Mesodermal cell (in vitro differentiated cells): ENCODE measurements at regions not wholly inside any gene's neighbourhood (a gene's known extent, or its start where the extent isn't known, plus 50 kb on each side); places are given as distances from the start of the nearest gene placed in this dataset.

Experiments used
- H3K27ac ChIP-seq: 2 replicates; pipeline ENCODE4 v1.7.0; 2013; ENCODE audit warnings: mild to moderate bottlenecking, low read depth, low read length, moderate library complexity; ENCODE audit not compliant: severe bottlenecking
- H3K36me3 ChIP-seq: 2 replicates; pipeline ENCODE4 v1.7.1; 2013; ENCODE audit warnings: mild to moderate bottlenecking, low read length, moderate library complexity; ENCODE audit not compliant: control insufficient read depth, insufficient read depth
- H3K4me1 ChIP-seq: one replicate; pipeline ENCODE4 v1.7.1; 2013; ENCODE audit warnings: mild to moderate bottlenecking, low read length; ENCODE audit not compliant: insufficient read depth, control insufficient read depth, poor library complexity, severe bottlenecking
- H3K4me3 ChIP-seq: 2 replicates; pipeline ENCODE4 v1.7.0; 2013; ENCODE audit warnings: low read length, control low read depth, mild to moderate bottlenecking; ENCODE audit not compliant: insufficient read depth, poor library complexity, severe bottlenecking; ENCODE audit errors: extremely low read depth
- H3K9me3 ChIP-seq: 2 replicates; pipeline ENCODE4 v1.7.1; 2013; ENCODE audit warnings: mild to moderate bottlenecking, low read length, moderate library complexity; ENCODE audit not compliant: control insufficient read depth
- WGBS, 2 experiments: methylation state at CpG; one replicate each; pipeline ENCODE4 v1.1.5; 2013; ENCODE audit warnings: missing lambda C conversion rate in 2 of 2; ENCODE audit not compliant: insufficient coverage in 2 of 2; 5-methylcytosine and 5-hydroxymethylcytosine counted together

DNA sequence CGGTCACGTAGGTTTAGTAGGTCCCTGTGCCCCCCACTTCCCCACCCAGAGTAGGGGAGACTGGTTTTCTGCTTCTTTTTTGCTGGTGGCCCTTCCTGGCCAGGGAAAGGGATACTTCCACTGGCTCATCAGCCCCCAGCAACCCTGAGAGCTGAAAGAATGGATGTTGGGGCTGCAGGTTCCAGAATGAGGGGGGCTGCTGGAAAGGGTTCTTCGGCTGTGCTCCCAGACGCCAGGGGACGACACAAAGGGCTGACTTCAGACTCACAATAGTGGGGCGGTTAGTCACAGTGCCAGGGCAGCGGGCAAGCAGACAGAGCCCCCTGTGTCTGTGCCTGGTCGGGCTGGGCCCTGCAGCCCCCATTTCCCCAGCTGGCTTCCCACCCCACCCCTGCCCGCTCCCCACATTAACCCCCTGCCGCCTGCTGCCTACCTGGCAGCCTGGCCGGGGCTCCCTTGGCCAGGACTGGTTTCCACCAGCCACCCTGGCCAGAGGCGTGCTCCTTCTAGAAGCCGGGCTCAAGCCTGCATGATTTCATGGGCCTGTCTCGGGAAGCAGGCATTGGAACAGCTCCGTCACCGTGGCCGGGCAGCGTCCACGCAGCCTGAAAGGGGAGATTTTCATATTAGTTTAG, 79.1 kb upstream of the WNT7B start:
- 91 to 95% methylated on average over 17 of the region's 19 CpGs for WGBS, 2 experiments
- H3K4me3 ChIP-seq, result no peak overlapping the region
- no peaks in the 10 kb centered on the region for H3K36me3 ChIP-seq
- H3K9me3 ChIP-seq, result no peaks in the 10 kb centered on the region
- H3K4me1 ChIP-seq, result no peaks in the 10 kb centered on the region
- H3K27ac ChIP-seq, result no peak overlapping the region

DNA sequence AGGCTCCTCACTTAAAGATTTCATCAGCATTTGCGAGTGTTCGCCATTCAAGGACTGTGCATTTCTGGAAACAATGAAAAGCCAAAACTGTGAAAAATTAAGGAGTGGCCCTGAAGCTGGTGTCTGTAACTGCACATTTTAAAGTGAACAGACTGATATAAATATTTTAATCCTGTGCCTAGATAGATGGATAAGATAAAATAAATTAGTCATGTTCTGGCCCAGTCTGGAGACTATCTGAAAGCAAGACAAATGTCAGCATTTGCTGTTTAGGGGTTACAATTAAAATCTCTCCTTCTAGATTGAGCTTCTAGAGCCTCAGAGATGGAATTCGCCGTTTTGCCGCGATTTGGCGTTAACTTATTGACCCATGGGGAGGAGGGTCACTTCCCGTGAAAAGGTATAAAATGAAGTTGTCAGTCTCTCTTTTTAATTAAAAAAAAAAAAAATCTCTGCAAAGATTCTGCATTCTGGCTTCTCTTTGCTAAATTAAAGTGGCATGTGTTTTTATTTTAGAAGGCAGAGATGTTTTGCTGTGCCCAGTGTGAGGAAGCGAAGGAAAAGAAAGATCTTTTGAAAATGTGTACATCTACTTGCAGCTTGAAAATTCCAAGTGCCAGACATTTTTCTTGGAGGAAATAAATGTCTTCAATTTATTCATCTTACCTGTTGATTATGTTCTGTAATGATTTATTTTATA, 79.7 kb upstream of the WNT7B start:
- H3K36me3 ChIP-seq, result no peaks in the 10 kb centered on the region
- no peak overlapping the region for H3K27ac ChIP-seq
- H3K9me3 ChIP-seq, result no peaks in the 10 kb centered on the region
- no peaks in the 10 kb centered on the region for H3K4me1 ChIP-seq
- no peak overlapping the region for H3K4me3 ChIP-seq
- WGBS, 2 experiments, result 90 to 96% methylated on average over 3 to 7 of the region's 9 CpGs

DNA sequence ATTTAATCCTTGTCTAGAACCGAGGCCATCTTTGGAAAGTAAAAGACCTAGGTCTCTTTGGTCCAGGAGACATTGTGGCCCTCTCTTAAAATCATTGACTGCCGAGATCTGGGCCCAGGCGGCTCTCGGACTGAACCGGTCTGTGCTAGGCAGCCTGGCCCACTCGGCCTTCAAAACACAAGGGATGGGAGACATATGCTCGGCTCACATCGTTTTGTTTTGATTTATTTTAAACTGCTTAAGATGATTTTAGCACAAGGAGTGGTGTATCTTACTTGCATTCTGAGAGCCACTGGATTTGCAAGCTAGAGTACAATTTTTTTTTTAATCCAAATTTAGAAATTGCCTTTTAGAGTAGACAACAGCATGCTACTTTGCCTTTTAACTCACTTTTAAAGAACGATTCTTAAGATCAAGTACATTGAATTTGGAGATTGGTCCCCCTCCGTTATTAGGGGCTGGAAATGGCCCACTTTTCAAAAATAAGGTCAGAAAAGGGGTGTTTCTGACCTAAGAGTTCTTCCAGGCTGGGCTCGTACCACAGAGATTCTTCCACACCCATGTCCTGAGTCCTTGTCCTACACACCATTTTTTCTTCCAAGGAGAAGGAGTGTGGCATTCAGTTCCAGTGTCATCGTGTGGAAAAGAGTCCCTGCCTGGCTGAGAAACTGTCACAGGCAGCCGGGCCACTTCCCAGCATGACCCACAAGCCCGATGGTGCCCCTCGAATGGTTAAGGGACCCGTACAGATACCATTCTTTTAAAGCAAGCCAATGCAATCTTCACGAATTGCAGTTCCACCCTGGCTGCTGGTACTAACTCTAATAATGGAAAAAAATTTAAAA, 80.5 kb upstream of the WNT7B start:
- Histone ChIP-seq H3K27ac (no peak overlapping the region), H3K9me3 (no peaks in the 10 kb centered on the region), H3K36me3 (no peaks in the 10 kb centered on the region), H3K4me1 (no peaks in the 10 kb centered on the region), H3K4me3 (no peak overlapping the region)
- 91 to 95% methylated on average over 14 to 16 of the region's 17 CpGs for WGBS, 2 experiments

DNA sequence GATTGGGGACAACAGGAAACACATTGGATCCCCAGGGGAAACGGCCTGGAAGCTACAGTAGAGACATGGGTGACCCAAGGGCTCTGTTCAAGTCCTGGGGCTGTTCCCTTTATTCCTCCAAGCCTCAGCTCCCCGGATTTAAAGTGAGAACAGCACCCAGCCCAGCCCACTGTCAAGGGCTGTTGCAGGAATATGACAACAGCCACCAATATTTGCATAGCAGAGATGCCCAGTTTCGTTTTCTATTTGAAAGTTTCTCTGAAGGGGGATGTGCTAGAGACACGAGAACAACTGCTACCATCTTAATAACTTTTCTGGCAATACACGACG, 81.1 kb upstream of the WNT7B start:
- Histone ChIP-seq H3K9me3 (no peaks in the 10 kb centered on the region), H3K4me1 (no peaks in the 10 kb centered on the region)
- 76 to 94% methylated on average over 3 of the region's 6 CpGs for WGBS, 2 experiments

DNA sequence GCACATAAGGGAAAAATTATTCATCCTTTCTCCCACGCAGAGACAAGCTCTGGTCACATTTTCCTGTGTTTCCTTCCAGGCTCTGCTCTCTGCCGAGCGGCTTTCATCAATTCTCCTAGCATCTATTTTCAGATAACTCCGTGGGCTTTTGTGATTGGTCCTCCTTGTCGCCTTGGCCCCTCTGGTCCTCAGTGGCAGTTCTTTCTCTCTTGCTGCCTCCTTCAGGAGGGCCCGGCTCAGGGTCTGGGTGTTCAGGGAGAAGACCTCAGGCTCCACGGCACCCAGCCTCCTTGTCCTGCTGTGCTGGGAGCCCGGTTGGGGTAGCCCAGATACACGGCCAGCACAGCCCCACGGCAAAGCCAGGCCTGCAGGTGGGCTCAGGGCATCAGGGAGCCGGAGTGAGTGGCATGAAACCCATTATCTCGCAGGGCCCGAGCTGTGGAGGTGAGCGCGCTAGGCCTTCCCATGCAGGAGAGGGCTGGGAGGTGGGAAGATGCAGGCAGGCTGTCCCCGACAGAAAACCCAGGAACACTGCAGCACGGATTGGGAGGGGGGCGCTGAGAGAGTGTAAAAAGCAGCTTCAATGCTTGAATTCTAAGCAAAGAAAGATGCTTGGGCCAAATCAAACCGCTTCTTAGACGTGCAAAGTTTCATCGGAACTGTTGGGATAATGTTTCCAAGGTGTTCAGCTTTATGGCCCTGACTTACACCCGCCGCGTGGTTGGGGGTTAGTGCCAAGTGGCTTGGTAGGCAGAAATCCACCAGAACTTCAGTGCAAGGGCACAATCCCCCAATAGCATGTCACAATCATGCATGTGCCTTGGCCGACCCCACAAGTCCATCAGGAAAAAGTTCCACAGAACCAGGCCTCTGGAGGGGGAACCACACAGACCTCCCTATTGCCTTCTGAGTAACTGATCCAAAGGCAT, 81.9 kb upstream of the WNT7B start:
- Histone ChIP-seq H3K4me1 (no peaks in the 10 kb centered on the region), H3K4me3 (no peak overlapping the region), H3K36me3 (no peaks in the 10 kb centered on the region), H3K9me3 (no peaks in the 10 kb centered on the region), H3K27ac (no peak overlapping the region)
- WGBS, 2 experiments, result 93 to 96% methylated on average over 23 to 24 of the region's 25 CpGs

More for the DNA sequence above, 81.1 kb upstream of the WNT7B start:
- H3K27ac ChIP-seq, result no peak overlapping the region
- H3K36me3 ChIP-seq, result no peaks in the 10 kb centered on the region
- H3K4me3 ChIP-seq, result no peak overlapping the region

DNA sequence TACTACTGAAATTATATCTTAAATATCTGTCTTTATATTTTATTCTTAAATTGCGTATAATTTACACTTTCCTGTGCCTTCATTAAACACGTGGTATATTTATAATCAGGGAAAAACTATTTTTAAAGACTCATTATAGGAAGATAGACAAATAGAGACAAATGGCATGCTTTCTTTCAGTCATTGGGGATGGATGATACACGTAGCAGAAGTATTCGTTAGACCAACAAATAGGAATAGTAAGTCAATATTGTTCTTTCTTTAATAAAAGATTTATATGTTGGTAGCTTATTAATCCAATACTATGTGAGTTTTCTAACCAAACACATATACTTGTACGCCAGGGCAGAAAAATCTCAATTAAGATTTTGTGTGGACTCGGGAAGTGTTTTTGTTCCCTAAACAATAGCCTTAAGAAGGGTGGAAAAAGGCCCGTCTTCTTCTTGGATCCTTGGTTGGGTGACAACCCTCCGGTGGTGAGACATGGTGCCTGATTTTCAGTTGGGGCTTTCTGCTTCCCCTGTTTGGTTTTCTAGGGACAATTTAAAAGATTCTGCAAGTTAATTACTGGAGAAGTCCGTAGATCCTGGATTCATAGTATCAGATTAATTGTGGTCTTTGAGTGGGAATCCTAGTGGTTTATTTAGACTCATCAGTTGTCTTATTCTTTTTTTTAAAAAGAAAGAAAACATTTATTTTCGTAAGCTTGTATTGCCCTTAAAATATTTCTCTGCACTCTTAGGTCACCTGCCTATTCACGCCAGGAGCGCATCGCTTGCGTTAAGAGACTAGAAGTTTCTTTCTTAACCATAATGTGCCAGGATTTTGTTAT, 83.5 kb upstream of the WNT7B start:
- H3K9me3 ChIP-seq, result no peaks in the 10 kb centered on the region
- no peaks in the 10 kb centered on the region for H3K4me1 ChIP-seq
- no peak overlapping the region for H3K27ac ChIP-seq
- 74 to 87% methylated on average over 7 to 8 of the region's 14 CpGs for WGBS, 2 experiments
- no peak overlapping the region for H3K4me3 ChIP-seq
- H3K36me3 ChIP-seq, result no peaks in the 10 kb centered on the region

DNA sequence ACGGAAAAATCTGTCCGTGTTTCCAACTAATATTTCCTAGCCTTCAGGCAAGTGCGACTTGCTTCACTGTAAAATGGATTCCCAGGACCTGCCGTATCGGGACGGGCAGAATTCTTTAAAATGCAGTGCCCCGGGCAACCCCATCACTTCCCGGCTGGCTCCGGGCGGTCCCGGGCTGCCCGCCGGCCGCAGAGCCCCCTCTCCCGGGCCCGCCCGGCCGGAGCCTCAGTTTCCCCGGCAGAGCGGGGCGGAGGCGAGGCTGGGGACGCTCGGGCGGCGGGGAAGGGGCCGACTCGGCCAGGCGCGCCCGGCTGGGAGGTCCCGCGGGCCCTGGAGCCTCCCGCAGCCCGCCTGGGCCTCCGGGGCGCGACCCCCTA, 84.2 kb upstream of the WNT7B start:
- Histone ChIP-seq H3K27ac (no peak overlapping the region), H3K36me3 (no peaks in the 10 kb centered on the region), H3K4me3 (no peak overlapping the region), H3K4me1 (no peaks in the 10 kb centered on the region), H3K9me3 (no peaks in the 10 kb centered on the region)
- 55 to 59% methylated on average over 37 to 38 of the region's 38 CpGs for WGBS, 2 experiments

DNA sequence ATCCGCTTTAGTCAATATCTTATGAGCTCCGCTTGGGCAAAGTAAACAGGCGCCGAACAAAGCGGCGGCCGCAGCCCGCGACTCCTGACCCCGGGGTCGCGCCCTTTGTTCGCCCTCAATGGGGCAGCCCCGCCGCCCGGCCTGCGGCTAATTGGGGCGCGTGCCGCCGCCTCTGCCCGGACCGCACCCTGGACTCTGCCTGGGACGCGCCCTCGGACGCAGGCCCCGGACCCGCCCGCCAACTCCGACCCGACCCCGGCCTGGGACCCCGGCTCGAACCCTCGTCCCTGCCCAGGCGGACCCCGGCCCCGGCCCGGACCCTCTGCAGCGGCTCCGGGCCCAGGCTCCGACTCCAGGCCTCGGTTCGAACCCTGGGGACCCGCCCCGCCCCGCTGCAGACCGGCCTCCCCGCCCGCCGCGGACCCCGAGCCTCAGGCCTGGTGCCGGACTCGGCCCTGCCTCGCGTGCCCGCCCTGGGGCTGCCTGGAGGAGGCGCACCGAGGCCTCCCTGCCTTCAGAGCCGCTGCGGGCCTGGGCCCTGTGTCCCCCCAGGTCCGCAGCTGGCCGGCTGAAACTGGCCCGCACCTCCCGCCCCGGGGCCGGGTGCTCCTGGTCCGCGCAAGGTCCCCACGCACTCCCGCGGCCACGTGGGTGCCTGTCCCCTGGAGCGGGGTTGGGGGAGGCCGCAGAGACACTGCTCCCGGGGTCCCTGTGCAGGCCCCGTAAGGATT, 84.7 kb upstream of the WNT7B start:
- Histone ChIP-seq H3K36me3 (no peaks in the 10 kb centered on the region), H3K4me1 (no peaks in the 10 kb centered on the region), H3K4me3 (no peak overlapping the region), H3K9me3 (no peaks in the 10 kb centered on the region), H3K27ac (no peak overlapping the region)
- WGBS, 2 experiments, result 57 to 61% methylated on average over 37 to 70 of the region's 79 CpGs

DNA sequence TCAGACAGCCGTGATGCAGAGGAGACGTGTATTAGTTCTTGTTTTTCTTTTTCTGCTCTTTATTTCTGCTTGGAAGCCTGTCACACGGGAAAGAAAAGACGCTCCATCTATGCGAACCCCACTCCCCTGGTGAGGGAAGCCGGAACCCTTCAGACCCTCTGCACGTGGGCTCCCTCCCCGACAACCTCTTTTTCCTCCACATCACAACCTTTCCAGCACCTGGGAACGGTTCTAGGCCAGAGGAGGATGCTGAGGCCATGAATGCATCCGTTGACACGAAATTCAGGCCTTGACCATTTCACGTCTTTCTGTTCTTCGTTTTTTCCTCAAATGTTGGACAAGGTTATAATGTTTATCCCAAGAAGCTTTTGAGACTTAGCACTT, 85.3 kb upstream of the WNT7B start:
- H3K9me3 ChIP-seq, result no peaks in the 10 kb centered on the region
- no peaks in the 10 kb centered on the region for H3K4me1 ChIP-seq
- no peak overlapping the region for H3K4me3 ChIP-seq
- H3K27ac ChIP-seq, result no peak overlapping the region
- no peaks in the 10 kb centered on the region for H3K36me3 ChIP-seq
- WGBS, 2 experiments, result 83 to 89% methylated on average over 8 to 13 of the region's 13 CpGs
